Inflammatory macrophage treated with lipopolysaccharide for 1 hour (primary cell): ENCODE measurements at regions not wholly inside any gene's neighbourhood (a gene's known extent, or its start where the extent isn't known, plus 50 kb on each side); places are given as distances from the start of the nearest gene placed in this dataset.

Source experiments
- DNase-seq, 2 donors: peaks; one replicate each; pipeline ENCODE4 v3.0.0-alpha.2; 2020 to 2022

GRCh38 chr10:21076381-21076780 is 179.3 kb upstream of the NEBL start:
- no peak for DNase-seq

GRCh38 chr10:21075880-21076279 is 178.8 kb upstream of the NEBL start:
- no peak for DNase-seq

- DNase-seq = no peak
Measured at GRCh38 chr10:21071001-21071673, 174.0 kb upstream of the NEBL start.

GRCh38 chr10:21069929-21070700 is 173.0 kb upstream of the NEBL start:
- no peak for DNase-seq

- no peak for DNase-seq
Measured at GRCh38 chr10:21069278-21069677, 172.2 kb upstream of the NEBL start.

GRCh38 chr10:21068026-21068656 is 171.0 kb upstream of the NEBL start:
- DNase-seq = no peak

- no peak for DNase-seq
Measured at GRCh38 chr10:21065621-21066248, 168.6 kb upstream of the NEBL start.

- DNase-seq = no peak
Measured at GRCh38 chr10:21061982-21062381, 164.9 kb upstream of the NEBL start.

GRCh38 chr10:21061184-21061583 is 164.1 kb upstream of the NEBL start:
- no peak for DNase-seq

GRCh38 chr10:21060626-21061025 is 163.5 kb upstream of the NEBL start:
- DNase-seq = no peak

- no peak for DNase-seq
Measured at GRCh38 chr10:21057989-21058388, 160.9 kb upstream of the NEBL start.

- no peak for DNase-seq
Measured at GRCh38 chr10:21057436-21057835, 160.3 kb upstream of the NEBL start.

- no peak for DNase-seq
Measured at GRCh38 chr10:21056461-21056860, 159.3 kb upstream of the NEBL start.

GRCh38 chr10:21055339-21056135 is 158.4 kb upstream of the NEBL start:
- no peak for DNase-seq

GRCh38 chr10:21053953-21054690 is 157.0 kb upstream of the NEBL start:
- DNase-seq = no peak

GRCh38 chr10:21052709-21053104 is 155.6 kb upstream of the NEBL start:
- no peak for DNase-seq

GRCh38 chr10:21052072-21052708 is 155.1 kb upstream of the NEBL start:
- no peak for DNase-seq

- no peak for DNase-seq
Measured at GRCh38 chr10:21049482-21049881, 152.4 kb upstream of the NEBL start.

- DNase-seq = no peak
Measured at GRCh38 chr10:21048068-21048467, 151.0 kb upstream of the NEBL start.

- no peak for DNase-seq
Measured at GRCh38 chr10:21047511-21047910, 150.4 kb upstream of the NEBL start.

GRCh38 chr10:21047096-21047495 is 150.0 kb upstream of the NEBL start:
- DNase-seq = no peak

GRCh38 chr10:21043044-21043443 is 145.9 kb upstream of the NEBL start:
- no peak for DNase-seq
